NCI-H2227 (cell line): ENCODE measurements at regions not wholly inside any gene's neighbourhood (a gene's known extent, or its start where the extent isn't known, plus 50 kb on each side); places are given as distances from the start of the nearest gene placed in this dataset.
A peak's percentile ranks its signal among the peaks of the same experiment; 100 is the strongest.
"Not testable (repeated sequence)": the region's sequence is repeated elsewhere in the genome, so short reads cannot be mapped to it uniquely, and the experiment has no call there.

Experiments
- DNase-seq: peaks from one replicate; lab custom pipeline; 2025; ENCODE audit not compliant: unreplicated experiment; lab: John Stamatoyannopoulos, UW

- DNase-seq, result no peak
These were observed 795.0 kb downstream of the CENPC start for GRCh38 chr4:66750273-66750672.

GRCh38 chr4:66746918-66747317 is 798.4 kb downstream of the CENPC start:
- DNase-seq, result not testable (repeated sequence)

- no peak for DNase-seq
These were observed 804.2 kb downstream of the CENPC start for GRCh38 chr4:66741081-66741480.

- peak; percentile 23 for DNase-seq
These were observed 808.7 kb downstream of the CENPC start for GRCh38 chr4:66736606-66737005.

GRCh38 chr4:66728280-66728679 is 817.0 kb downstream of the CENPC start:
- DNase-seq, result no peak

- DNase-seq, result not testable (repeated sequence)
These were observed 832.9 kb downstream of the CENPC start for GRCh38 chr4:66712301-66712921.

GRCh38 chr4:66704243-66704642 is 841.1 kb downstream of the CENPC start:
- DNase-seq, result no peak

GRCh38 chr4:66694739-66695138 is 850.6 kb downstream of the CENPC start:
- DNase-seq, result no peak

- no peak for DNase-seq
These were observed 851.6 kb downstream of the CENPC start for GRCh38 chr4:66693694-66694093.

- peak; percentile 7 for DNase-seq
These were observed 854.2 kb downstream of the CENPC start for GRCh38 chr4:66691101-66691500.

GRCh38 chr4:66688674-66689073 is 856.6 kb downstream of the CENPC start:
- DNase-seq, result peak; percentile 2

GRCh38 chr4:66687459-66687858 is 857.8 kb downstream of the CENPC start:
- DNase-seq, result no peak

- DNase-seq, result no peak
These were observed 863.3 kb downstream of the CENPC start for GRCh38 chr4:66681962-66682361.

- no peak for DNase-seq
These were observed 878.1 kb downstream of the CENPC start for GRCh38 chr4:66667249-66667648.

GRCh38 chr4:66662620-66663019 is 882.7 kb downstream of the CENPC start:
- DNase-seq, result no peak

- DNase-seq, result no peak
These were observed 886.5 kb downstream of the CENPC start for GRCh38 chr4:66658809-66659208.

- DNase-seq, result no peak
These were observed 889.8 kb downstream of the CENPC start for GRCh38 chr4:66655505-66655904.

GRCh38 chr4:66653937-66654336 is 891.4 kb downstream of the CENPC start:
- no peak for DNase-seq

- no peak for DNase-seq
These were observed 896.1 kb downstream of the CENPC start for GRCh38 chr4:66649236-66649635.

GRCh38 chr4:66647926-66648325 is 897.4 kb downstream of the CENPC start:
- DNase-seq, result no peak

- no peak for DNase-seq
These were observed 897.8 kb downstream of the CENPC start for GRCh38 chr4:66647476-66647875.

- DNase-seq, result no peak
These were observed 904.9 kb downstream of the CENPC start for GRCh38 chr4:66640233-66640990.

- DNase-seq, result no peak
These were observed 905.9 kb downstream of the CENPC start for GRCh38 chr4:66639361-66639760.
